A673 (cell line): ENCODE measurements at regions not wholly inside any gene's neighbourhood (a gene's known extent, or its start where the extent isn't known, plus 50 kb on each side); places are given as distances from the start of the nearest gene placed in this dataset.

ENCODE experiments used
- BruUV-seq: library from RNA; stranded (reverse); fragments of 400-500 nt; replicated peaks from 2 replicates; lab custom pipeline; 2021; lab: Mats Ljungman, UMichigan
- CTCF ChIA-PET: fragments of 300-600 bp; sonication (Branson Sonifier 250); formaldehyde crosslinking; loops from one replicate; lab custom pipeline; 2022; ENCODE audit warnings: antibody characterized with exemption; lab: Charles Lee
- POLR2A ChIA-PET: fragments of 300-600 bp; sonication (Branson Sonifier 250); formaldehyde crosslinking; loops from one replicate; lab custom pipeline; 2022; ENCODE audit warnings: antibody characterized with exemption; ENCODE audit not compliant: low non-redundant PET; lab: Charles Lee
- DNase-seq: peaks from one replicate; pipeline ENCODE4 v3.0.0-alpha.2; 2015; ENCODE audit warnings: low spot score
- H3K27ac ChIP-seq: fragments of 200-600 bp; sonication (generic); 2 replicates; pipeline ENCODE4 v1.5.1; 2016; ENCODE audit warnings: mixed run types, low read depth, mild to moderate bottlenecking, mixed read lengths, antibody characterized with exemption, low read length; ENCODE audit not compliant: poor library complexity, severe bottlenecking
- H3K27me3 ChIP-seq: fragments of 200-600 bp; sonication (generic); replicated peaks from 2 replicates; pipeline ENCODE4 v1.6.1; 2017; ENCODE audit warnings: mixed run types, low read depth, mild to moderate bottlenecking, mixed read lengths, antibody characterized with exemption, low read length; ENCODE audit not compliant: insufficient read depth, poor library complexity
- H3K36me3 ChIP-seq: fragments of 200-600 bp; sonication (generic); 2 replicates; pipeline ENCODE4 v1.6.1; 2016; ENCODE audit warnings: mixed run types, mild to moderate bottlenecking, mixed read lengths, antibody characterized with exemption, low read length; ENCODE audit not compliant: insufficient read depth, poor library complexity, severe bottlenecking
- H3K4me1 ChIP-seq: fragments of 200-600 bp; sonication (generic); 2 replicates; pipeline ENCODE4 v1.6.1; 2017; ENCODE audit warnings: mixed run types, mild to moderate bottlenecking, mixed read lengths, antibody characterized with exemption, low read length; ENCODE audit not compliant: insufficient read depth, poor library complexity, severe bottlenecking
- H3K4me3 ChIP-seq: fragments of 200-600 bp; sonication (generic); 2 replicates; pipeline ENCODE4 v1.5.1; 2016; ENCODE audit warnings: low read depth, mixed run types, mild to moderate bottlenecking, mixed read lengths, low read length; ENCODE audit not compliant: poor library complexity, severe bottlenecking
- H3K9me3 ChIP-seq: fragments of 200-600 bp; sonication (generic); 2 replicates; pipeline ENCODE4 v1.6.1; 2016; ENCODE audit warnings: mixed run types, low read depth, mild to moderate bottlenecking, mixed read lengths, antibody characterized with exemption, low read length; ENCODE audit not compliant: poor library complexity, severe bottlenecking
- EZH2 ChIP-seq: fragments of 200-600 bp; sonication (generic); IDR thresholded peaks from 2 replicates; pipeline ENCODE4 v1.6.1; 2017; ENCODE audit warnings: borderline replicate concordance, low read depth, mild to moderate bottlenecking, mixed read lengths, antibody characterized with exemption, low read length; ENCODE audit not compliant: poor library complexity, severe bottlenecking
- intact Hi-C: fragments of 100-400 bp; cut with micrococcal nuclease; formaldehyde crosslinking; loops from one replicate; pipeline ENCODE4 v1.10.0; 2022; ENCODE audit not compliant: unreplicated experiment
- TF ChIP-seq, protein P1 (sequence below): fragments of 300-800, 200-600 bp; sonication (generic); conservative IDR thresholded peaks from 2 replicates; pipeline ENCODE4 v1.5.1; 2017; ENCODE audit warnings: low read depth, mild to moderate bottlenecking, antibody characterized with exemption, low read length, moderate library complexity, mixed read lengths

DNA sequence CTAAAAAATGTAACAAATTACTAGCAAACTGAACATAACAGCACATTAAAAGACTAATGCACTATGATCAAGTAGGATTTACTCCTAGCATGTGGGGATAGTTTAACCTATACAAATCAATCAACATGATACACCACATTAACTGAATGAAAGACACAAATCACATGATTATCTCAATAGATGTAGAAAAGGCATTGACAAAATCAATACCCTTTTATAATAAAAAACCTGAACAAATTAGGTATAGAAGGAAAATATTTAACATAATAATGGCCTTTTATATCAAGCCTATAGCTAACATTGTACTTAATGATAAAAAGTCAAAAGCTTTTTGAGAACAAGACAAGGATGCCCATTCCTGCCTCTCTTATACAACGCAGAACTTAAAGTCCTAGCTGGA, 540.0 kb downstream of the RERGL start:
- intact Hi-C loops, result no loop called here
- H3K4me1 ChIP-seq, result no peaks in the 10 kb centered on the region
- ChIA-PET CTCF (no interaction called here), POLR2A (no interaction called here)
- no peak for DNase-seq
- no peak overlapping the region for H3K4me3 ChIP-seq
- TF ChIP-seq, protein P1, sequence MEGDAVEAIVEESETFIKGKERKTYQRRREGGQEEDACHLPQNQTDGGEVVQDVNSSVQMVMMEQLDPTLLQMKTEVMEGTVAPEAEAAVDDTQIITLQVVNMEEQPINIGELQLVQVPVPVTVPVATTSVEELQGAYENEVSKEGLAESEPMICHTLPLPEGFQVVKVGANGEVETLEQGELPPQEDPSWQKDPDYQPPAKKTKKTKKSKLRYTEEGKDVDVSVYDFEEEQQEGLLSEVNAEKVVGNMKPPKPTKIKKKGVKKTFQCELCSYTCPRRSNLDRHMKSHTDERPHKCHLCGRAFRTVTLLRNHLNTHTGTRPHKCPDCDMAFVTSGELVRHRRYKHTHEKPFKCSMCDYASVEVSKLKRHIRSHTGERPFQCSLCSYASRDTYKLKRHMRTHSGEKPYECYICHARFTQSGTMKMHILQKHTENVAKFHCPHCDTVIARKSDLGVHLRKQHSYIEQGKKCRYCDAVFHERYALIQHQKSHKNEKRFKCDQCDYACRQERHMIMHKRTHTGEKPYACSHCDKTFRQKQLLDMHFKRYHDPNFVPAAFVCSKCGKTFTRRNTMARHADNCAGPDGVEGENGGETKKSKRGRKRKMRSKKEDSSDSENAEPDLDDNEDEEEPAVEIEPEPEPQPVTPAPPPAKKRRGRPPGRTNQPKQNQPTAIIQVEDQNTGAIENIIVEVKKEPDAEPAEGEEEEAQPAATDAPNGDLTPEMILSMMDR, result no peak
- no peak for TF ChIP-seq EZH2
- peaks cover 8% of the 10 kb centered on the region for H3K9me3 ChIP-seq
- no peaks in the 10 kb centered on the region for H3K27me3 ChIP-seq
- H3K27ac ChIP-seq, result no peak overlapping the region
- no TSS peak for BruUV-seq
- H3K36me3 ChIP-seq, result no peaks in the 10 kb centered on the region

DNA sequence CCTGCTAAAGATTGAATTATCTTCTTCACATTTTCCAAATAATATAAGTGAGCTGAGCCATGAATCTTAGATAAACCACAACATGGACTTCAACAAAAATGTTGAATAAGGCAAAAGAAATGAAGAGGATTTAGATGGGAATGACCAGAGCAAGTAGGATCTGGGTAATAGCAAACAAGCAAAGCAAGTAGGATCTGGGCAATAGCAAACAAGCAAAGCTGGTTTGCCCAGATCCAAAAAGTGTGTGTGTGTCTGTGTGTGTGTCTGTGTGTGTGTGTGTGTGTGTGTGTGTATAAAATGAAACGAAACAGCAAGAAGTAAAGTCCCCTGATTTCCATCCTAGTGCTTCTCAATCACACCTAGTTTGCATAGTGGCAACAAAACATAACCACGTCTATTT, 549.1 kb downstream of the RERGL start:
- Histone ChIP-seq H3K36me3 (no peaks in the 10 kb centered on the region), H3K9me3 (peaks cover 6% of the 10 kb centered on the region), H3K27me3 (no peaks in the 10 kb centered on the region), H3K4me3 (no peak overlapping the region), H3K27ac (no peak overlapping the region), H3K4me1 (no peaks in the 10 kb centered on the region)
- no peak for DNase-seq
- intact Hi-C loops, result no loop called here
- BruUV-seq, result no TSS peak
- CTCF ChIA-PET, result no interaction called here
- TF ChIP-seq, protein P1, result no peak
- TF ChIP-seq EZH2, result no peak
- POLR2A ChIA-PET, result no interaction called here

DNA sequence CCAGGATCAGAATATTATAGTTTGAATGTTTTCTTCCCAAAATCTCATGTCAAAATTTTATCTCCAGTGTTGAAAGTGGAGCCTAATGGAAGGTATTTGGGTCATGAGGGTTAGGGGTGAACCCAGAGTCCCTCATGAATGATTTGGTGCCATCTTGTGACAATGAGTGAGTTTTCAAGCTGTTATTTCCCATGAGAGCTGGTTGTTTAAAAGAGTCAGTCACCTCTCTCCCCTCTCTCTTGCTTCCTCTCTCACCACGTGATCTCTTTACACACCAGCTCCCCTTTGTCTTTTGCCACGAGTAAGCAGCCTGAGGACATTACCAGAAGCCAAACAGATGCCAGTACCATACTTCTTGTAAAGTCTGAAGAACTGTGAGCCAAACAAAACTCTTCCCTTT, 561.6 kb downstream of the RERGL start:
- H3K27ac ChIP-seq, result no peak overlapping the region
- POLR2A ChIA-PET, result no interaction called here
- peak; percentile 46 for DNase-seq
- no peaks in the 10 kb centered on the region for H3K9me3 ChIP-seq
- intact Hi-C loops, result loop anchor here (5.0 kb wide), 1 partner anchor 156 kb away; no protein-coding TSS in a partner anchor
- H3K4me3 ChIP-seq, result no peak overlapping the region
- no peaks in the 10 kb centered on the region for H3K36me3 ChIP-seq
- H3K4me1 ChIP-seq, result peaks cover 9% of the 10 kb centered on the region
- no peaks in the 10 kb centered on the region for H3K27me3 ChIP-seq
- CTCF ChIA-PET, result no interaction called here
- BruUV-seq, result no TSS peak
- TF ChIP-seq EZH2, result no peak
- TF ChIP-seq, protein P1, result peak; percentile 37
